ENCODE measurements at regions not wholly inside any gene's neighbourhood (a gene's known extent, or its start where the extent isn't known, plus 50 kb on each side); places are given as distances from the start of the nearest gene placed in this dataset.

DNA sequence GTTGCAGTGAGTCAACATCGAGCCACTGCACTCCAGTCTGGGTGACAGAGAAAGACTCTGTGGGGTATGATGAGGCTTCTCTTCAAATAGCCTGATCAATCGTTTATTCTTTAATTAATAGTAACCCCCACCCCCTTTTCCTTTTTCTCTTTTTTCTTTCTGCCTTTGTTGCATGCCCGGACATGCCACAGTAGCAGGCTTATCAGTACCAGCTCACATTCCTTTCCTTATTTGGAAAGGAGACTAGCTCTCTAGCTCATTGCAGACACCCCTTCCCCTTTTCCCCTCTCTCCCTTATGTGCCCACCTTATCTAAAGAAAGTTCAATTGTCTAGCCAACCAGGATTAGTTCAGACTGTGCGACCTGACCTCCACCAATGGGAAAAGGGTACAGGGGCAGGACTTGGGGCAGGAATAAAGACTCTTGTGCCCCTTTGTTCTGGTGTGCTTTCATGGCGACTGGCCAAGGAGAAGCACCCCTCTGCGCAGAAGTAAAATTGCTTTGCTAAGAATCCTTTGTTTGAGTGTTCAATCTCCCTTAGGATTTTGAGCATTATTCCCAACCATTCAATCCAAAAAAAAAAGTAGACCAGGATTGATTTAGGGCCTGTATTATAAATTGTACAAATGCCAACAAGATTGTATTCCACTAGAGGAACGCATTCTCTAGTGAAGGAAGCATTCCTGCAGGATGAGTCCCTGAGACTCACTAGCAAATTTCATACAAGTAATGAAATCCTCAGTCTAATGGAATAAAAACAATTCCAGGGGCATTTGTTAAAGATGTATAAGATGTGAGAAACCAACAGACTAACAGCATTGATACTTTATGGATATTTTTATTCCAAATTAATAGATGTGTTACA, 95.8 kb upstream of the SNRPN start:
- DNase-seq (ENCODE audit: low read depth), result no peak
- TF ChIP-seq, protein P1, sequence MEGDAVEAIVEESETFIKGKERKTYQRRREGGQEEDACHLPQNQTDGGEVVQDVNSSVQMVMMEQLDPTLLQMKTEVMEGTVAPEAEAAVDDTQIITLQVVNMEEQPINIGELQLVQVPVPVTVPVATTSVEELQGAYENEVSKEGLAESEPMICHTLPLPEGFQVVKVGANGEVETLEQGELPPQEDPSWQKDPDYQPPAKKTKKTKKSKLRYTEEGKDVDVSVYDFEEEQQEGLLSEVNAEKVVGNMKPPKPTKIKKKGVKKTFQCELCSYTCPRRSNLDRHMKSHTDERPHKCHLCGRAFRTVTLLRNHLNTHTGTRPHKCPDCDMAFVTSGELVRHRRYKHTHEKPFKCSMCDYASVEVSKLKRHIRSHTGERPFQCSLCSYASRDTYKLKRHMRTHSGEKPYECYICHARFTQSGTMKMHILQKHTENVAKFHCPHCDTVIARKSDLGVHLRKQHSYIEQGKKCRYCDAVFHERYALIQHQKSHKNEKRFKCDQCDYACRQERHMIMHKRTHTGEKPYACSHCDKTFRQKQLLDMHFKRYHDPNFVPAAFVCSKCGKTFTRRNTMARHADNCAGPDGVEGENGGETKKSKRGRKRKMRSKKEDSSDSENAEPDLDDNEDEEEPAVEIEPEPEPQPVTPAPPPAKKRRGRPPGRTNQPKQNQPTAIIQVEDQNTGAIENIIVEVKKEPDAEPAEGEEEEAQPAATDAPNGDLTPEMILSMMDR (IDR thresholded peaks at IDR 0.05; ENCODE audit: low read length, missing control alignments), result no peak
- no peak overlapping the region for H3K4me3 ChIP-seq (replicated peaks; ENCODE audit: low read depth, low read length)

DNA sequence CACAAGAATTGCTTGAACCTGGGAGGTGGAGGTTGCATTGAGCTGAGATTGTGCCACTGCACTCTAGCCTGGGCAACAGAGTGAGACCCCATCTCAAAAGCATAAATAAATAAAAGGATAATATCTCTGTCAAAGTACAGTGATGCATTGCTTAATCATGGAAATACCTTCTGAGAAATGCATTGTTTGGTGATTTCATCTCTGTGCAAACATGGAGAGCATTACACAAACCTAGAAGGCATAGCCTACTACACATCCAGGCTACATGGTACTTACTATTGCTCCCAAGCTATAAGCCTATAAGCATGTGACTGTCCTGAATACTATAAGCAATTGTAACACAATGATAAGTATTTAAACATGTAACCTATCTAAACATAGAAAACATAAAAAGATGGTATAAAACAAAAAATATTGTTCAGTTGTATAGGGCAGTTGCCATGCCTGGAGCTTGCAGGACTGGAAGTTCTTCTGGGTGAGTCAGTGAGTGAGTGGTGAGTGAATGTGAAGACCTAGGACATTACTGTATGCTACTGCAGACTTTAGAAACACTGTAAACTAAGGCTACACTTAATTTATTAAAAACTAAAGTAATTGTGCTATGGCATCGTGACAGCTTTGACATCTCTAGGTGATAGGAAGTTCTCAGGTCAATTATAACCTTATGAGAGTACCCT, 93.6 kb upstream of the SNRPN start:
- TF ChIP-seq, protein P1 (IDR thresholded peaks at IDR 0.05; ENCODE audit: low read length, missing control alignments), result no peak
- no peak for DNase-seq (ENCODE audit: low read depth)
- no peak overlapping the region for H3K4me3 ChIP-seq (replicated peaks; ENCODE audit: low read depth, low read length)

DNA sequence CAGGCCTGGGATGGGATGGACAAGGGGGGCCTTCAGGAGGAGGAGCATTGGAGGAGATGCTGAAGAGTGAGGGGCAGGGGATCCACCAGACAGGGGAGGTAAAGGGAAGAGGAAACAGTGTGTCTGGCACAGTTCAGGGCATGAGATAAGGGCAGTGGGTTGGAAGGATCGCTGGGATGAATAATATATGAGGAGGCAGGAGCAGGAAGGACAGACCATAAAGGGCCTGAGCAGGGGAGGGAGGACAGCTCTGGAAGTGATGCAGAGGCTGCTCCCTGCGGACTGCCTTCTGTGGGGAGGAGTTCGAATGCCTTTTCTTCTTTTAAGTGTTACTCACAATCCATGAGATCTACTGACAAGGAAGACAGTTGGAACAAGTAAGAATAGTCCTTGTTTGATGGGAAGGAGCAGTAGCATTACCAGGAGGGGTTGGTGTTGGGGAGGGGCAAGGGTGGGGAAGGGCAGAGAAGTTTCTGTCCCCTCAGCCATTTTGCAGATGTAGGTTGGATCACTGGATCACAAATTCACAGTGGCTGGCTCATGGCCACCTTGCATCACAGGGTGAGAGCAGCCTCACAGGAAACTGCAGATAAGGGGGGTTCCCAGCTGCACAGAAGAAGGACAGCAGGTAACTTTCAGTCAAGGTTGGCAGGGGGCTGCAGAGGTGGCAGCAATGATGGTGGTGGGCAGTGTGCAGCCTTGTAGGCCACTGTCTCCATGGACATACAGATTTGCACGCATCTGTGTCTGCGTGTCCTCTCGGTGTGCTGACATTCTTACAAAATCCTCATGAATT, 91.9 kb upstream of the SNRPN start:
- no peak overlapping the region for H3K4me3 ChIP-seq (replicated peaks; ENCODE audit: low read depth, low read length)
- DNase-seq (ENCODE audit: low read depth), result no peak
- TF ChIP-seq, protein P1 (IDR thresholded peaks at IDR 0.05; ENCODE audit: low read length, missing control alignments), result no peak

DNA sequence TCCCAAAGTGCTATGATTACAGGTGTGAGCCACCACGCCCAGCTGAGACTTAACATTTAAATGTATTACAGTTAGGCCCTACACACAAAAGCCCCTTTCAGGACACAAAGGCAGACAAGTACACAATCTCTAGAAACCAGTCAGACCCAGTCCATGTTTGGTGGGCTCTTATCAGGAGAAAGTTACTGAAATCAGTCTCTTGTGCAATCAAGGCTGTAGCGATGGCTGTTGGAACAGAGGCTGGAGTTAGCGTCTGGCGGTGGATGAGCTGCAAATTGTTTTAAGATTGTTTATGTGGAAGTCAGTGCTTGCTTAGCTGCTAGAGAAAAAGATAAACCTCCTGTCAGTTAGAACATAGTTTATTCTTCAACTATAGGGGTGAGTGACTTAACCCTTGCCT, 89.5 kb upstream of the SNRPN start:
- TF ChIP-seq, protein P1 (IDR thresholded peaks at IDR 0.05; ENCODE audit: low read length, missing control alignments), result no peak
- H3K4me3 ChIP-seq (replicated peaks; ENCODE audit: low read depth, low read length), result no peak overlapping the region
- no peak for DNase-seq (ENCODE audit: low read depth)

DNA sequence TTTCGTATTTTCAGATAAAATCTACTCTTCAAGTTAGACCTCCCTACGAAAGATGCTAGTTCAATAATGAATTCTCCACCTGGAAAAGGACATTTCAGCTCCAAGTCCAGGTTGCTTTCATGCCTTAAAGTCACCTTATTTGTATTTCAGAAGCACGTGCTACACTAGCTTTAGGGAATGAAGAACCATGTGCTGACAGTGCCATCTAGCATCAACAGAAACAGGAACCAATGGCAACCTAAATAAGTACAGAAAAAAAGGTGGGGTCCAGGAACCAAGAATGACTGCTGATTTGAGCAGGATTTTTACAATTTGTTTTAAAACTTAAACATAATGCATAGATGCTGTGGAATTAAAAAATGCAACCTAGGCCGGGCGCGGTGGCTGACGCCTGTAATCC, 77.6 kb upstream of the SNRPN start:
- H3K4me3 ChIP-seq (replicated peaks; ENCODE audit: low read depth, low read length), result no peak overlapping the region
- TF ChIP-seq, protein P1 (IDR thresholded peaks at IDR 0.05; ENCODE audit: low read length, missing control alignments), result no peak
- no peak for DNase-seq (ENCODE audit: low read depth)

DNA sequence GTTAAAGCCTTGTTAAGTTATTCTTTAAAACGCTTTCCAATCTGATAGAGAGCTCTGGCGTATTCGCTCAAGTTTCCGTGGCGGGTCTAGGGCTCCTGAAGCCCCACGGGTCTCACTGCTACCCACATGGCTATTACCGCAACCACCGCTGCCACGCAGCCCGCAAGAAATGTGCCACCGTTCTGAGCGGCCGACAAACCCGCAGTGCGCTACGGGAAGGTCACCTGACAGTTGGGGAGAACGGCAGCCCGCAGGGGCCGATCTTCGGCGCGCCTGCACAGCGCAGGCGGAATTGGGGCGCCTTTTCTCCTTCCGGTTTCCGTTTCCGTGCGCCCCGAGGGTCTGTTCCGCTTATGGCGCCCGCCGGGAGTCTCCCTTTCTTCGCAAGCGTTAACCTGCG, 76.6 kb upstream of the SNRPN start:
- TF ChIP-seq, protein P1 (IDR thresholded peaks at IDR 0.05; ENCODE audit: low read length, missing control alignments), result no peak
- DNase-seq (ENCODE audit: low read depth), result peak; percentile 36
- H3K4me3 ChIP-seq (replicated peaks; ENCODE audit: low read depth, low read length), result peak overlapping the region; percentile 49

All from fibroblast of pulmonary artery (primary cell).